PC-9 (cell line): ENCODE measurements at regions not wholly inside any gene's neighbourhood (a gene's known extent, or its start where the extent isn't known, plus 50 kb on each side); places are given as distances from the start of the nearest gene placed in this dataset.

Experiments
- BruUV-seq: library from RNA; stranded (reverse); fragments of 400-500 nt; replicated peaks from 2 replicates; lab custom pipeline; 2021; lab: Mats Ljungman, UMichigan
- CTCF ChIA-PET: fragments of 300-600 bp; sonication (Branson Sonifier 250); formaldehyde crosslinking; loops from one replicate; lab custom pipeline; 2022; ENCODE audit warnings: antibody characterized with exemption; lab: Charles Lee
- POLR2A ChIA-PET: fragments of 300-600 bp; sonication (Branson Sonifier 250); formaldehyde crosslinking; loops from one replicate; lab custom pipeline; 2022; ENCODE audit warnings: antibody characterized with exemption; ENCODE audit not compliant: unreplicated experiment; lab: Charles Lee
- DNase-seq, 2 experiments: peaks; one replicate each; pipeline versions ENCODE4 v3.0.0 to v3.0.0-alpha.2; 2015 to 2022; ENCODE audit warnings: mixed read lengths in 1 of 2
- H2AFZ ChIP-seq: fragments of 200-600 bp; sonication (generic); 2 replicates; pipeline ENCODE4 v1.8.1; 2017; ENCODE audit warnings: antibody characterized with exemption
- H3F3A ChIP-seq: fragments of 200-600 bp; sonication (generic); 2 replicates; pipeline ENCODE4 v1.8.1; 2017; ENCODE audit warnings: antibody characterized with exemption, mild to moderate bottlenecking, low read depth; ENCODE audit not compliant: insufficient read depth
- H3K27ac ChIP-seq: fragments of 200-600 bp; sonication (generic); 2 replicates; pipeline ENCODE4 v1.6.1; 2016; ENCODE audit warnings: mixed run types
- H3K27me3 ChIP-seq: fragments of 200-600 bp; sonication (generic); 2 replicates; pipeline ENCODE4 v1.6.1; 2016; ENCODE audit warnings: low read depth, mixed run types; ENCODE audit not compliant: insufficient read depth
- H3K36me3 ChIP-seq: fragments of 200-600 bp; sonication (generic); 2 replicates; pipeline ENCODE4 v1.6.1; 2016; ENCODE audit warnings: low read depth, mixed run types
- H3K4me1 ChIP-seq: fragments of 200-600 bp; sonication (generic); replicated peaks from 2 replicates; pipeline ENCODE4 v1.6.1; 2016; ENCODE audit warnings: mixed run types; ENCODE audit not compliant: insufficient read depth
- H3K4me2 ChIP-seq: fragments of 200-600 bp; sonication (generic); 2 replicates; pipeline ENCODE4 v1.6.1; 2017; ENCODE audit warnings: mixed run types
- H3K4me3 ChIP-seq: fragments of 200-600 bp; sonication (generic); 2 replicates; pipeline ENCODE4 v1.6.1; 2016; ENCODE audit warnings: mixed run types
- H3K79me2 ChIP-seq: fragments of 200-600 bp; sonication (generic); 2 replicates; pipeline ENCODE4 v1.6.1; 2017; ENCODE audit warnings: low read depth, mixed run types
- H3K9me2 ChIP-seq: fragments of 200-600 bp; sonication (generic); 2 replicates; pipeline ENCODE4 v1.8.1; 2017; ENCODE audit warnings: mild to moderate bottlenecking; ENCODE audit not compliant: insufficient read depth
- H3K9me3 ChIP-seq: fragments of 200-600 bp; sonication (generic); 2 replicates; pipeline ENCODE4 v1.8.1; 2016; ENCODE audit warnings: low read depth; ENCODE audit not compliant: insufficient read depth
- H4K20me1 ChIP-seq: fragments of 200-600 bp; sonication (generic); 2 replicates; pipeline ENCODE4 v1.8.1; 2017; ENCODE audit not compliant: insufficient read depth
- CTCF ChIP-seq: fragments of 200-600 bp; sonication (generic); conservative IDR thresholded peaks from 2 replicates; pipeline ENCODE4 v1.6.1; 2017; ENCODE audit warnings: mixed run types, antibody characterized with exemption, mild to moderate bottlenecking, moderate library complexity
- EZH2 ChIP-seq: fragments of 200-600 bp; sonication (generic); IDR thresholded peaks from 2 replicates; pipeline ENCODE4 v1.8.0; 2017; ENCODE audit warnings: antibody characterized with exemption, low read depth
- intact Hi-C: fragments of 100-400 bp; cut with micrococcal nuclease; formaldehyde crosslinking; loops from one replicate; pipeline ENCODE4 v1.10.0; 2022; ENCODE audit not compliant: unreplicated experiment

- no peaks in the 10 kb centered on the region for H3K4me1 ChIP-seq
- H3K27me3 ChIP-seq = no peaks in the 10 kb centered on the region
- H3K4me3 ChIP-seq = no peak overlapping the region
- no TSS peak for BruUV-seq
- ChIA-PET CTCF (no interaction called here), POLR2A (no interaction called here)
- TF ChIP-seq EZH2 (no peak), CTCF (no peak)
- no peak overlapping the region for H3K27ac ChIP-seq
- H3F3A ChIP-seq = no peaks in the 10 kb centered on the region
- H2AFZ ChIP-seq = no peak overlapping the region
- no peak for DNase-seq
- H4K20me1 ChIP-seq = no peaks in the 10 kb centered on the region
- no peaks in the 10 kb centered on the region for H3K9me2 ChIP-seq
- intact Hi-C loops = no loop called here
- H3K79me2 ChIP-seq = no peaks in the 10 kb centered on the region
- H3K4me2 ChIP-seq = no peak overlapping the region
- H3K9me3 ChIP-seq = no peaks in the 10 kb centered on the region; the same call in 1 of the 2 replicates
- no peaks in the 10 kb centered on the region for H3K36me3 ChIP-seq
These were observed 227.8 kb downstream of the ETS1 start for GRCh38 chr11:128359515-128359914.

- POLR2A ChIA-PET = no interaction called here
These were observed 230.3 kb downstream of the ETS1 start for GRCh38 chr11:128357073-128357472.

GRCh38 chr11:128355558-128355957 is 231.8 kb downstream of the ETS1 start:
- no peaks in the 10 kb centered on the region for H3F3A ChIP-seq
- H3K9me3 ChIP-seq = no peaks in the 10 kb centered on the region; the same call in 1 of the 2 replicates
- no peaks in the 10 kb centered on the region for H3K4me1 ChIP-seq
- H3K36me3 ChIP-seq = no peaks in the 10 kb centered on the region
- H3K27me3 ChIP-seq = no peaks in the 10 kb centered on the region
- H3K4me3 ChIP-seq = no peak overlapping the region
- no peaks in the 10 kb centered on the region for H4K20me1 ChIP-seq
- no peak overlapping the region for H3K27ac ChIP-seq
- no TSS peak for BruUV-seq
- intact Hi-C loops = no loop called here
- CTCF ChIA-PET = no interaction called here
- TF ChIP-seq EZH2 (no peak), CTCF (no peak)
- DNase-seq = no peak
- no peaks in the 10 kb centered on the region for H3K9me2 ChIP-seq
- no peak overlapping the region for H3K4me2 ChIP-seq
- no peaks in the 10 kb centered on the region for H3K79me2 ChIP-seq
- POLR2A ChIA-PET = no interaction called here
- no peak overlapping the region for H2AFZ ChIP-seq

More at GRCh38 chr11:128357073-128357472, 230.3 kb downstream of the ETS1 start:
- DNase-seq = no peak
- H3K4me2 ChIP-seq = no peak overlapping the region
- intact Hi-C loops = no loop called here
- no peaks in the 10 kb centered on the region for H3K9me2 ChIP-seq
- H3K27me3 ChIP-seq = no peaks in the 10 kb centered on the region
- no peaks in the 10 kb centered on the region; the same call in 1 of the 2 replicates for H3K9me3 ChIP-seq
- CTCF ChIA-PET = interaction anchor here (0.6 kb wide), 1 partner anchor 19 kb away, joined by 8 read pairs; no protein-coding TSS in a partner anchor
- H3F3A ChIP-seq = no peaks in the 10 kb centered on the region
- no peak overlapping the region for H3K4me3 ChIP-seq
- no TSS peak for BruUV-seq
- no peak overlapping the region for H3K27ac ChIP-seq
- H3K79me2 ChIP-seq = no peaks in the 10 kb centered on the region
- H4K20me1 ChIP-seq = no peaks in the 10 kb centered on the region
- H3K36me3 ChIP-seq = no peaks in the 10 kb centered on the region
- TF ChIP-seq CTCF (no peak), EZH2 (no peak)
- no peaks in the 10 kb centered on the region for H3K4me1 ChIP-seq
- no peak overlapping the region for H2AFZ ChIP-seq
